Stomach smooth muscle (tissue), 2 donors: ENCODE measurements at regions not wholly inside any gene's neighbourhood (a gene's known extent, or its start where the extent isn't known, plus 50 kb on each side); places are given as distances from the start of the nearest gene placed in this dataset.

Experiments
- H3K27ac ChIP-seq: one replicate; pipeline ENCODE4 v1.7.0; 2013; ENCODE audit warnings: mild to moderate bottlenecking, low read length, inconsistent platforms
- H3K27me3 ChIP-seq, 2 donors: one replicate each; pipeline ENCODE4 v1.7.0; 2013; ENCODE audit warnings: low read length in 2 of 2; ENCODE audit not compliant: insufficient read depth in 2 of 2, control insufficient read depth in 1 of 2
- H3K36me3 ChIP-seq, 2 donors: one replicate each; pipeline ENCODE4 v1.7.0; 2013; ENCODE audit warnings: low read length in 2 of 2; ENCODE audit not compliant: control insufficient read depth in 2 of 2, insufficient read depth in 2 of 2
- H3K4me1 ChIP-seq: one replicate; pipeline ENCODE4 v1.7.0; 2013; ENCODE audit warnings: low read length; ENCODE audit not compliant: control insufficient read depth, insufficient read depth
- H3K4me3 ChIP-seq, 2 donors: one replicate each; pipeline ENCODE4 v1.7.0; 2013; ENCODE audit warnings: low read length in 2 of 2
- H3K9ac ChIP-seq, 2 donors: one replicate each; pipeline ENCODE4 v1.7.0; 2013; ENCODE audit warnings: low read length in 2 of 2, mild to moderate bottlenecking in 1 of 2
- H3K9me3 ChIP-seq, 2 donors: one replicate each; pipeline ENCODE4 v1.7.0; 2013; ENCODE audit warnings: low read length in 2 of 2; ENCODE audit not compliant: control insufficient read depth in 2 of 2
- donor health status: healthy.
- donor health status: Pancreatic carcinoma.

- Histone ChIP-seq H3K4me3 (no peak overlapping the region), H3K4me1 (no peaks in the 10 kb centered on the region), H3K9ac (no peak overlapping the region), H3K27me3 (no peaks in the 10 kb centered on the region), H3K9me3 (no peaks in the 10 kb centered on the region), H3K27ac (no peak overlapping the region), H3K36me3 (no peaks in the 10 kb centered on the region)
These were observed 163.9 kb upstream of the ZC3H12C start for GRCh38 chr11:109929308-109929707.

GRCh38 chr11:109933126-109933525 lies 160.1 kb upstream of the ZC3H12C start:
- Histone ChIP-seq H3K4me1 (no peaks in the 10 kb centered on the region), H3K27ac (no peak overlapping the region), H3K4me3 (no peak overlapping the region), H3K27me3 (no peaks in the 10 kb centered on the region), H3K36me3 (no peaks in the 10 kb centered on the region), H3K9me3 (no peaks in the 10 kb centered on the region), H3K9ac (no peak overlapping the region)

GRCh38 chr11:109934151-109934550 lies 159.0 kb upstream of the ZC3H12C start:
- Histone ChIP-seq H3K9me3 (no peaks in the 10 kb centered on the region), H3K4me1 (no peaks in the 10 kb centered on the region), H3K27ac (no peak overlapping the region), H3K27me3 (no peaks in the 10 kb centered on the region), H3K36me3 (no peaks in the 10 kb centered on the region), H3K4me3 (no peak overlapping the region), H3K9ac (no peak overlapping the region)

GRCh38 chr11:109936661-109937180 lies 156.5 kb upstream of the ZC3H12C start:
- Histone ChIP-seq H3K4me1 (no peaks in the 10 kb centered on the region), H3K4me3 (no peak overlapping the region), H3K9ac (no peak overlapping the region), H3K36me3 (no peaks in the 10 kb centered on the region), H3K27me3 (no peaks in the 10 kb centered on the region), H3K27ac (no peak overlapping the region), H3K9me3 (no peaks in the 10 kb centered on the region)

- no peaks in the 10 kb centered on the region for H3K4me1 ChIP-seq
- H3K27me3 ChIP-seq = no peaks in the 10 kb centered on the region
- no peaks in the 10 kb centered on the region for H3K9me3 ChIP-seq
- no peak overlapping the region for H3K9ac ChIP-seq
- H3K27ac ChIP-seq = no peak overlapping the region
- H3K4me3 ChIP-seq = no peak overlapping the region
- no peaks in the 10 kb centered on the region for H3K36me3 ChIP-seq
These were observed 155.2 kb upstream of the ZC3H12C start for GRCh38 chr11:109937968-109938367.

- no peaks in the 10 kb centered on the region for H3K36me3 ChIP-seq
- no peak overlapping the region for H3K4me3 ChIP-seq
- H3K9me3 ChIP-seq = no peaks in the 10 kb centered on the region
- H3K9ac ChIP-seq = no peak overlapping the region
- H3K4me1 ChIP-seq = no peaks in the 10 kb centered on the region
- H3K27me3 ChIP-seq = no peaks in the 10 kb centered on the region
- H3K27ac ChIP-seq = no peak overlapping the region
These were observed 153.9 kb upstream of the ZC3H12C start for GRCh38 chr11:109939166-109939810.

- no peak overlapping the region for H3K9ac ChIP-seq
- no peaks in the 10 kb centered on the region for H3K4me1 ChIP-seq
- H3K27ac ChIP-seq = no peak overlapping the region
- no peak overlapping the region for H3K4me3 ChIP-seq
- H3K9me3 ChIP-seq = no peaks in the 10 kb centered on the region
- H3K27me3 ChIP-seq = no peaks in the 10 kb centered on the region
- H3K36me3 ChIP-seq = no peaks in the 10 kb centered on the region
These were observed 152.4 kb upstream of the ZC3H12C start for GRCh38 chr11:109940816-109941215.

GRCh38 chr11:109945626-109946321 lies 147.4 kb upstream of the ZC3H12C start:
- Histone ChIP-seq H3K4me1 (no peaks in the 10 kb centered on the region), H3K27ac (no peak overlapping the region), H3K9me3 (no peaks in the 10 kb centered on the region), H3K4me3 (peak overlapping the region; percentile 16 to 59), H3K9ac (peak overlapping the region; percentile 14 to 21), H3K36me3 (no peaks in the 10 kb centered on the region), H3K27me3 (no peaks in the 10 kb centered on the region)

- H3K36me3 ChIP-seq = no peaks in the 10 kb centered on the region
- peak overlapping the region; percentile 16 to 59 for H3K4me3 ChIP-seq
- H3K4me1 ChIP-seq = no peaks in the 10 kb centered on the region
- H3K27ac ChIP-seq = no peak overlapping the region
- H3K27me3 ChIP-seq = no peaks in the 10 kb centered on the region
- peak overlapping the region; percentile 14 to 21 for H3K9ac ChIP-seq
- no peaks in the 10 kb centered on the region for H3K9me3 ChIP-seq
These were observed 146.8 kb upstream of the ZC3H12C start for GRCh38 chr11:109946322-109946846.

- Histone ChIP-seq H3K9me3 (no peaks in the 10 kb centered on the region), H3K4me1 (no peaks in the 10 kb centered on the region), H3K9ac (no peak overlapping the region), H3K27ac (no peak overlapping the region), H3K27me3 (peaks cover 4% of the 10 kb centered on the region in 2 donors), H3K36me3 (no peaks in the 10 kb centered on the region), H3K4me3 (no peak overlapping the region)
These were observed 138.7 kb upstream of the ZC3H12C start for GRCh38 chr11:109954534-109954933.
